Upper lobe of left lung (tissue), 4 donors: ENCODE measurements at regions not wholly inside any gene's neighbourhood (a gene's known extent, or its start where the extent isn't known, plus 50 kb on each side); places are given as distances from the start of the nearest gene placed in this dataset.
A peak's percentile ranks its signal among the peaks of the same experiment; 100 is the strongest.

ENCODE experiments used
- CTCF ChIP-seq, 6 experiments: fragments of 450-650 bp in 4 of 6; fragments of 200-600 bp in 2 of 6; sonication (generic) in 2 of 6; IDR thresholded peaks; one replicate each; pipeline ENCODE4 v1.5.1; 2016 to 2019; ENCODE audit warnings: antibody characterized with exemption in 6 of 6
- EP300 ChIP-seq, 4 donors: sonication (generic); formaldehyde crosslinking; IDR thresholded peaks; one replicate each; pipeline ENCODE4 v1.5.1; 2017; ENCODE audit warnings: antibody characterized with exemption in 4 of 4, control low read depth in 2 of 4
- POLR2A ChIP-seq, 4 donors: fragments of 450-650 bp; IDR thresholded peaks; one replicate each; pipeline ENCODE4 v1.5.1; 2016 to 2017; ENCODE audit warnings: antibody characterized with exemption in 4 of 4, mild to moderate bottlenecking in 2 of 4
- POLR2AphosphoS5 ChIP-seq, 2 donors: sonication (generic); formaldehyde crosslinking; IDR thresholded peaks; one replicate each; pipeline ENCODE4 v1.5.1; 2017; ENCODE audit warnings: antibody characterized with exemption in 2 of 2

DNA sequence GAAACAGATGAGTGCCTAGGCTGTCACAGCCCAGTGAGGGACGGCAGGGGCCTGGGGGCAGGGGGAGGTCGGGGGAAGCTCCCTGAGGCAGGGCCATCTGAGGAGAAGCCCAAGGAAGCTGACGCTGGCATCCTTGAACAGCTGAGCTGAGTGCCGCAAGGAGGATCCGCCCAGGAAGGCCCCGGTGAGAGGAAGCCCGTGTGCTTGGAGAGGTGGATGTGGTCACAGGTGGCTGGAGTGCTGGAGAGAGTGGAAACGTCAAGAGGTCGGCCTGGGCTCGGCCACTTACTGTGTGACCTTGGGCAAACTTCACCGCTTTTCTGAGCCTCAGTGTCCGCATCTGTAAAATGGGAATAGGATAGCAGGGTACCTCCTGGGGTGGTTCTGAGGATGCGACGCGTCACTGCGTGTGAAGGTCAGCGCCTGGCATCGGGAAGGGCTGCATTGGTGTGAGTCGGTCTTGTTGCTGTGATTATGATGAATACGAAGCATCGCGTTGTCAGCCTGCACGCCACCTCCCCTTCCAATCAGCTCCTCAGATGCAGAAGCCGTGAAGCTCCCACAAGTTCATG is 116.1 kb upstream of the PTPN1 start:
- TF ChIP-seq CTCF (IDR thresholded peaks at IDR 0.05) (no peak), POLR2A (IDR thresholded peaks at IDR 0.05) (no peak), POLR2AphosphoS5 (IDR thresholded peaks at IDR 0.05) (no peak), EP300 (IDR thresholded peaks at IDR 0.05) (peak in 1 of 4 donors; percentile 1)
